Fibroblast of skin of right biceps (primary cell): ENCODE measurements at regions not wholly inside any gene's neighbourhood (a gene's known extent, or its start where the extent isn't known, plus 50 kb on each side); places are given as distances from the start of the nearest gene placed in this dataset.
A peak's percentile ranks its signal among the peaks of the same experiment; 100 is the strongest.
"Not testable (repeated sequence)": the region's sequence is repeated elsewhere in the genome, so short reads cannot be mapped to it uniquely, and the experiment has no call there.

Experiments used
- DNase-seq: peaks from one replicate; pipeline ENCODE4 v3.0.0-alpha.2; 2013

GRCh38 chr2:132273585-132273984 lies 111.8 kb upstream of the ANKRD30BL start:
- DNase-seq, result not testable (repeated sequence)

DNA sequence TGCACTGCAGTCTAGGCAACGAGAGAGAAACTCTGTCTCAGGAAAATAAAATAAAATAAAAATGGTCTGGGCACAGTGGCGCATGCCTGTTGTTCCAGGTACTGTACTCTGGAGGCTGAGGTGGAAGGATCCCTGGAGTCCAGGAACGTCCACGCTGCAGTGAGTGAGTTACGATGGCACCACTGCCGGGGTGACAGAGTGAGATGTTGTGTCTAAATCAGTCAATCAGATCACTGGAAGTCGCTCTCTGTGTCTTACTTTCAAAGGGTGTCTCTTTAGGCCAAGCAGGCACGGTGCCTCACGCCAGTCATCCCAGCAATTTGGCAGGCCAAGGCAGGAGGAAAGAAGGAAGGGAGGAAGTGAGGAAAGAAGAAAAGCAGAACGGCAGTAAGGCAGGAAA lies 112.2 kb upstream of the ANKRD30BL start:
- no peak for DNase-seq

- no peak for DNase-seq
These were observed 113.6 kb upstream of the ANKRD30BL start for GRCh38 chr2:132275396-132275795.

- DNase-seq, result no peak
These were observed 114.8 kb upstream of the ANKRD30BL start for GRCh38 chr2:132276571-132276981.

- no peak for DNase-seq
These were observed 116.5 kb upstream of the ANKRD30BL start for GRCh38 chr2:132278267-132278666.

GRCh38 chr2:132279344-132279743 lies 117.6 kb upstream of the ANKRD30BL start:
- DNase-seq, result no peak

DNA sequence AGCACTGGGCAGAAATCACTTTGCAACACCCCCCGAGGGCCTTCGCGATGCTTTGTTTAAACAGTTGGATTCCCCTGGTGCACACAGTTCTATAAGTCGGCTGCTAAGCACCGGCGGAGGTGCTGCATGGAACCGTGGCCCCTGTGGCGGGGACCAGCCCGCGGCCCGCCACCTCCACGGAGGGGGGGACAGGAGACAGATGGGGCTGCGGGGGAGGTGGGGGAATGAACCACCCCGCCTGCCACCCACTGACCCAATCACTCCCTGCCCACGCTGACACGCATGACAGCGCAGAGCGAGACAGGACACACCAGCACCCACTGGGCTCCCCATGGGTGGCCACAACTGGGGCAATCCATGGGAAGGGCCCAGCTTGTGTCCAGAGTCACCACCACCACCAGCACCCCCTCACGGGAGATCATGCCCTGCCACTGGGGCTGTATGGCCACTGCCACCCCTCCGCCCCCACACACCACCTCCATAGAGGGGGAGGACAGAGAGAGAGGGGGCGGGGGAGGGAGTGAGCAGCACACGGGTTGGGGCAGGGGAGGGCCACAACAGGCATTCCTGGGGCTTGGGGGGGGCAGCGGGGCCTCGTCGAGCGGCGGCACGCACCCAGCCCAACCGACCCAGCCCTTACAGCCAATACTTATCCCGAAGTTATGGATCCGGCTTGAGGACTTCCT lies 118.3 kb upstream of the ANKRD30BL start:
- no peak for DNase-seq

DNA sequence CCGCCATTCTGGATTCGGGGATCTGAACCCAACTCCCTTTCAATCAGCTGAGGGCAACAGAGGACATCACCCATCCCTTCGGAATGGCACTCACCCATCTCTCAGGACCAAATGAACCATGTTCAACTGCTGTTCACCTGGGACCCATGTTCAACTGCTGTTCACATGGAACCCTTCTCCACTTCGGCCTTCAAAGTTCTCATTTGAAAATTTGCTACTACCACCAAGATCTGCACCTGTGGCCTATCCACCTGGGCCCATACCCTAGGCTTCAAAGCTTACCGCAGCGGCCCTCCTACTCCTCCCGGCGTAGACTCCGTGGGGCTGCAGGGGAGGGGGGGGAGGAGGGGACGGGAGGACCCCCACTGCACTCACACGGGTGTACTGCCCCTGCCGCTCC lies 119.2 kb upstream of the ANKRD30BL start:
- no peak for DNase-seq

DNA sequence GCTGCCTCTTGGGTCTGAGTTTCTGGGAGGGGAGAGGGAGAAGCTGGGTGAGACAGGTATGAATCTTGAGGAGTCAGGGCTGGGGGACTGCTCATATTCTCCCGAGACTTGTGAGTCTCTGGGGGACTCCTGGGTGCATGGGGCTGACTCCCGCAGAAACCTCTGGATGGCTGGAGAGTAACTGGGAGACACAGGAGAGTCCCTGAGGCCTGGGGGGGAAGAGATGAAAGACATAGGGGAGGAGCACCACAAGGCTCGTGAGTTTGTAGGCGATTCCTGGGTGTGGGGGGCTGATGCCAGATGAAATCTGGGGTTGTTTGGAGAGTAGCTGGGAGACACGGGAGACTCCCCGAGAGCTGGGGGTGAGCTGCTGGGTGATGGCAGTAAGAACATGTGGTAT lies 120.4 kb upstream of the ANKRD30BL start:
- not testable (repeated sequence) for DNase-seq

GRCh38 chr2:132282911-132283310 lies 121.2 kb upstream of the ANKRD30BL start:
- DNase-seq, result no peak

DNA sequence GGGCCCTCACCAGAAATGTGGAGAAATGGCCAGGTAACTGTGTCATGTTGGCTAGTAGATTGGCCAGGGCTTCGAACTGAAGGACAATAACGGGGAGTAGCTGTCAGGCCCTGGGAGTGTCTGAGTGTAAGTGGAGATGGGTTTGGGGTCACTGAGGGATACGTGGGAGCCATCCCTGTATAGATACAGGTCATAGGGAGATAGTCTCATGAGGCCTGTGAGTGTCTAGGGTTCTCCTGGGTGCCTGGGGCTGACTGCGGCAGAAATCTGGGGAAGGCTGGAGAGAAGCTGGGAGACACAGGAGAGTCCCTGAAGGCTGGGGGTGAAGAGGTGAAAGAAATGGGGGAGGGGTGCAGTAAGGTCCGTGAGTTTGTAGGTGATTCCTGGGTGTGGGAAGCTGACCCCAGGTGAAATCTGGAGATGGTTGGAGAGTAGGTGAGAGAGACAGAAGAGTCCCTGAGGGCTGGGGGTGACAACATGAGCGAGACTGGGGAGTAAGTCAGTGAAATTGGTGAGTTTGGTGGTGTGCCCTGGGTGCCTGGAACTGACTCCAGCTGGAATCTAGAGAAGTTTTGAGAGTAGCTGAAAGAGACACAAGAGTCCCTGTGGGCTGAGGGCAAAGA lies 124.6 kb upstream of the ANKRD30BL start:
- DNase-seq, result not testable (repeated sequence)

DNA sequence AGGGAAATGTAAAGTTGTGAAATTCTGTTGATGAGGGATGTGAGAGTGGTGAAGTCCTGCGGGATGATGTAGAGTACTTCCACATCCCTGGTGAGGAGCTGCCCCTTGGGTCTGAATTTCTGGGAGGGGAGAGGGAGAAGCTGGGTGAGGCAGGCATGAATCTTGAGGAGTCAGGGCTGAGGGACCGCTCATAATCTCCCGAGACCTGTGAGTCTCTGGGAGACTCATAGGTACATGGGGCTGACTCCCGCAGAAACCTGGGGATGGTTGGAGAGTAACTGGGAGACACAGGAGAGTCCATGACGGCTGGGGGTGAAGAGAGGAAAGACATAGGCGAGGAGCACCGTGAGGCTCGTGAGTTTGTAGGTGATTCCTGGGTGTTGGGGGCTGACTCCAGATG lies 126.2 kb upstream of the ANKRD30BL start:
- DNase-seq, result not testable (repeated sequence)

DNA sequence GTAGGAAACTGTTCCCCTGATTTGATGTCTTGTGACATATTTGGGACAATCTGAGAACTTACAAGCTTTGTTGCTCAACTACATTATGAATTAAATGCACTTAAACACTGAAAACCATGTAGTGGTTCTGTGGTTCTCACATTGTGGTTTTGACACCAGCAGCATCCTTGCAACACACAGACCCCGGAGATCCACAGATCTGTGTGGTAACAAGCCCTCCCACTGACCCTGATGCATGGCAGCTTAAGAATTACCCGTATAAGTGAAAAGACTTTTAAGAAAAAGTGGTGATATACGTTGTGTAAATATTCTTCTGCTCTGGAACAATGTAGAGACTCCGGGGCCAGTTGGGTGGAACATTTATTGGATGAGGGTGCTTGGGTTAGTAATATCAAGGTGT lies 127.4 kb upstream of the ANKRD30BL start:
- DNase-seq, result not testable (repeated sequence)

DNA sequence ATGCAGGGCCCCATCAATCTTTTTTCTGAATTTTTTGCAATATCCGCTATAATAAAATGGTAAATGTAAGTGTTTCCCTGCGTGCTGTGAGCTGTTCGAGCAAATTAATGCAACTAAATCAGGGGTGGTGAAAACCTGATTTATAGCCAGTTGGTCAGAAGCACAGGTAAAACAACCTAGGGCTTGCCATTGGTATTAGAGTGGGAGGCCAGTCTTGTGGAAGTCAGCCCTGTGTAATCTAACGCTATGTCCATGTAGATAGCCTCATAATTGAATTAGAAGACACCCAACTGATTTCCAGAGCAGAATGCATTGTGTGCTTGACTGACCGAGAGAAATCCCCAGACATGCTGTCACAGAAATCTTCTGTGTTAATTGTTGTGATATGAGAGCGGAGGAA lies 126.8 kb upstream of the GPR39 start:
- not testable (repeated sequence) for DNase-seq

DNA sequence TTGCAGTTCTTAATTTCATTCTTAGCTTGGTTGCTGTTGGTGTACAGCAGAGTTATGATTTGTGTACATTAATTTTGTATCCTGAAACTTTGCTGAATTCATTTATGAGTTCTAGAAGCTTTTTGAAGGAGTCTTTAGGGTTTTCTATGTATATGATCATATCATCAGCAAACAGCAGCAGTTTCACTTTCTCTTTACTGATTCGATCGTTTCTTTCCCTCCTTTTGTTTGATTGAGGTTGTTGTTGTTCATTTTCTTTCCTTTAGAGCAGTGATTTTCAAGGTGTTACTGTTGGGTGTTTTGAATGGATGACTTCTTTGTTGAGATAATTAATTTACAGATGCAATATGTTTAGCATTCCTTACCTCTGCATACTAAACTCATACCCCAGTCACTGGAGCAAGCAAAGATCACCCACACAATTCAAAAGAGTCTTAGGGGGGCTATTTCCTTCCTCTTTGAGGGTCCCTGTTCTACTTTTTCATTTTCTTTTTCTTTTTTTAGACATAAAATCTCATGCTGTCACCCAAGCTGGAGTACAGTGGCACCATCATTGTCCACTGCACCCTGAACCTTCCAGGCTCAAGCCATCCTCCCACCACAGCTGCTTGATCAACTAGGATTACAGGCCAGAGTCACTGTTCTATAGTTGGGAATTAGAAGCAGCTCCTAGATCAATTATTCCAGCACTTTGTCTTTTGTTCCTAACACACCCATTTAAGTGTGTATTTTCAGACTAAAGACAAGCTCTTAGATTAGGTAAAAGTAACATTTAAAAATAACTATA lies 115.8 kb upstream of the GPR39 start:
- not testable (repeated sequence) for DNase-seq

DNA sequence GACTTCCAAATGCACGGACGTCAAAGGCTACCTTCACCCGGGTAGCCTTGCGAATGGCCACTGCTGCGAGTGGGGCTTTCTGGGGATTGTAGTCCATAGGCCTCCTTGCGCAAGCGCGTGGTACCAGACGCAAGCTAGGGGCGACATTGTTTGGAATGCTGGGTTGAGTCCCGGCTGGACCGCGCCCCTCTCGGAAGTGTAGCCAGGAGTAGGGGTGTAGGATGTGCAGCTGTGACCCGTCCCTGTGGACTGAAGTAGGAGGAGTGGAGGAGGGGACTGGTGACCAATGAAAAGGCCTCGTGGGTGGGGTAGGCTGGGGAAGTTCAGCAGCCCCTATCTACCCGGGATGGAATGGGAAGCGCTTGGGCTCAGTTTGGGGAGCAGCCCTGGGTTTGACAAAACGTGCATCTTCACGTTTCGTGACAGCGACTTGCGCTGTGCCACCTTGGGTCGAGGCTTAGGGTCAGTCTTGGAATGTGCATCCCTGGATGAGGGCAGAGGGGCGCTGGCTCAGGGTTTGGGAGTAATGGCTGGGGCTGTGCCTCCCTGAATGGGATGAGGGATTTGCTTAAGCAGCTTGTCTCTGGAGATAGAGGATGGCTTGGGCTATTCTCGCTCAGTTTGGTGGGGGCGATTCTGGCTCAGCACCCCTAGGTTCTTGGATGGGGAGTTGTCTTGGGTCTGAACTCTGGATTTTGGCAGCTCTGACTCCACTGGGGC lies 111.8 kb upstream of the GPR39 start:
- peak; percentile 57 for DNase-seq

DNA sequence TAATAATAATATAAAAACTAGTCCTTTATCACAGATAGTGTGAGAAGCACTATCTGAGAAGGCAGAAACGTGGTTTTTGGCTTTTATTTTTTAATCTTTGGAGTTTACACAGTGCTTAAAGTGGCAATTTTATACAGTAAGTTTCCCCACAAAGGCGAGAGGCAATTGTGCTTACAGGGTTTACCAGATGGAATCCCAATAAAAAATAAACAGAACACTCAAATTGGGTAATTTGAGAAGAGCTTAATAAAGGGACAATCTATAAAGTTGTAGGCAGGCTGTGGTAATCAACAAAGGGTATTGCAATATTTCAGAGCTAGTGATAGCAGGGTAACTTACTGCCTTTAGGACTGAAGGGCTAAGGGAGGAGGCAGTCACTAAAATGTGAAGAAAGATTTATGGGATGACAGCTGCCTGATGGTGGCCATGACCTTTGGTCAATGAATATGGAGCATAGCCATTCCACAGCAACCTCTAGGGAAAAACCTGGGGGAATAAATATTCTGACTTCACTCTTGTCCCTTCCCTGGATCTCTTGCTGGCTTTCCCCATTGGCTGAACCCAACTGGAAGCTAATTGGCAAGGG lies 108.9 kb upstream of the GPR39 start:
- DNase-seq, result not testable (repeated sequence)

DNA sequence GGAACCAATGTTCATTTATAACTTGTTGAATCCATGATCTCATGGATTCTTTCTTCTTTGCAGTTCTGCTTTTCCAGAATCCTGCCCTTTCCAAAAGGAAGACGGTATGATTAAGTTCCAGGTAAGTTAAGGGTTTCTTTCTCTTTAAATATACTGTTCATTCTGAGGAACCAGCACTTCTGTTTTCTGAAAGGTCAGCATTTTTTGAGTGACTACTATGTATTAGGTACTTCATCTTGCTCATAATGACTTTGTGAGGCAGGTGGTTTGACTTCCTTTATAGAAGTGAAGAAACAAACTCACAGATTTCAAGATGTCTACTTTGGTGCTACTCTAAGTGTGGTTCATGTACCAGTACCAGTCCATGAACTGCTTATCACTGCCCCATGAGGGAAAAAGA lies 107.4 kb upstream of the GPR39 start:
- DNase-seq, result not testable (repeated sequence)

- not testable (repeated sequence) for DNase-seq
These were observed 101.1 kb upstream of the GPR39 start for GRCh38 chr2:132315546-132315945.

DNA sequence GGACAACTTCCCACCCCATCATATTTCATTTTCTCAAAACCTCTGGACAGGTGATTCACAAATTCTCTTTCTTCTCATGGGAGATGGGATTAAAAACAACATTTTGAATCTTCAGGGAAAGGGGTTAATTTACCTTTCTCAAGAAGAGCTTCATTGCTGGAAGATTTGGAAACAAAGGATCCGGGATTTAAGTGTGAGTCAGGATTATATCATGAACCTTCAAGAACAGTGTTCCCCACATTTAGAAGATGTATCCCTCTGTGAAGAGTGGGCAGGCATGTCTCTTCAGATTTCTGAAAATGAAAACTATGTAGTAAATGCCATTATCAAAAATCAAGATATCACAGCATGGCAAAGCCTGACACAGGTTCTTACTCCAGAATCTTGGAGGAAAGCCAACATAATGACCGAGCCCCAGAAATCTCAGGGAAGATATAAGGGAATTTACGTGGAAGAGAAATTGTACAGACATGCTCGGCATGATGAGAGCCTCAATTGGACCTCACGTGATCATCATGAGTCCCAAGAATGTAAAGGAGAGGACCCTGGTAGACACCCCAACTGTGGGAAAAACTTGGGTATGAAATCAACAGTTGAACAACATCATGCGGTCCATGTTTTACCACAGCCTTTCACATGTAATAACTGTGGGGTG lies 99.5 kb upstream of the GPR39 start:
- DNase-seq, result not testable (repeated sequence)

- DNase-seq, result not testable (repeated sequence)
These were observed 98.1 kb upstream of the GPR39 start for GRCh38 chr2:132318481-132318880.

DNA sequence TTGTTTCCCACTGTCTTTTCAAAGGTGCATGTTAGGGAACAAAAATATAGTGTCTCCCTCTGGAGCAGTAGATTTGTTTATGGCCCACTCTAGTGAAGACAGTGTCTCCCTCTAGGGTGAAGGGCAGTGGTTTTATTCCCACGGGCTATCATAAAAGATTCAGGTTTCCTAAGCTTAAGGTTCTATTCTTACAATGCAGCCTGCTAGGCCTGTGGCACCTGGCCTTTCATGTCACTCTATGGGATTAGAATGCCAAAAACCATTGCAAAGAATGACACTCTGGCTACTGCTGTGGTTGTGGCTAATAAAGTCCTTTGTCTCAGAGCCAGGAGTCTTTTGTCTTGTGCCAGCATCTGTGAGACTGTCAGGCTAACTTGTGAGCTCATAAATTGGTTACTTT lies 92.6 kb upstream of the GPR39 start:
- not testable (repeated sequence) for DNase-seq
